ENCODE measurements at regions not wholly inside any gene's neighbourhood (a gene's known extent, or its start where the extent isn't known, plus 50 kb on each side); places are given as distances from the start of the nearest gene placed in this dataset.
"Not testable (repeated sequence)": the region's sequence is repeated elsewhere in the genome, so short reads cannot be mapped to it uniquely, and the experiment has no call there.

GRCh38 chr3:177642042-177642803, 444.9 kb upstream of the TBL1XR1 start:
- no peak for DNase-seq

- no peak for DNase-seq
Measured at GRCh38 chr3:177642804-177643125, 445.5 kb upstream of the TBL1XR1 start.

GRCh38 chr3:177646749-177647148, 449.5 kb upstream of the TBL1XR1 start:
- DNase-seq, result no peak

- DNase-seq, result no peak
Measured at GRCh38 chr3:177647341-177647740, 450.1 kb upstream of the TBL1XR1 start.

- no peak for DNase-seq
Measured at GRCh38 chr3:177647876-177648275, 450.6 kb upstream of the TBL1XR1 start.

GRCh38 chr3:177652556-177653291, 455.4 kb upstream of the TBL1XR1 start:
- no peak for DNase-seq

- DNase-seq, result peak; percentile 25
Measured at GRCh38 chr3:177657243-177657642, 460.0 kb upstream of the TBL1XR1 start.

GRCh38 chr3:177658354-177658753, 461.1 kb upstream of the TBL1XR1 start:
- no peak for DNase-seq

GRCh38 chr3:177664380-177665103, 467.3 kb upstream of the TBL1XR1 start:
- not testable (repeated sequence) for DNase-seq

GRCh38 chr3:177665122-177665808, 468.0 kb upstream of the TBL1XR1 start:
- no peak for DNase-seq

GRCh38 chr3:177672252-177672911, 475.1 kb upstream of the TBL1XR1 start:
- no peak for DNase-seq

- no peak for DNase-seq
Measured at GRCh38 chr3:177673112-177673914, 476.0 kb upstream of the TBL1XR1 start.

GRCh38 chr3:177674186-177674585, 476.9 kb upstream of the TBL1XR1 start:
- DNase-seq, result no peak

- no peak for DNase-seq
Measured at GRCh38 chr3:177676148-177676547, 478.9 kb upstream of the TBL1XR1 start.

GRCh38 chr3:177676947-177677587, 479.8 kb upstream of the TBL1XR1 start:
- peak; percentile 92 for DNase-seq

GRCh38 chr3:177679568-177680471, 482.5 kb upstream of the TBL1XR1 start:
- DNase-seq, result no peak

- DNase-seq, result no peak
Measured at GRCh38 chr3:177680472-177680821, 483.2 kb upstream of the TBL1XR1 start.

GRCh38 chr3:177681156-177681555, 483.9 kb upstream of the TBL1XR1 start:
- no peak for DNase-seq

- no peak for DNase-seq
Measured at GRCh38 chr3:177681852-177682251, 484.6 kb upstream of the TBL1XR1 start.

GRCh38 chr3:177683586-177683985, 486.3 kb upstream of the TBL1XR1 start:
- DNase-seq, result no peak

Data from DMS53 (cell line).